Lower lobe of right lung (tissue), 2 donors: ENCODE measurements at regions not wholly inside any gene's neighbourhood (a gene's known extent, or its start where the extent isn't known, plus 50 kb on each side); places are given as distances from the start of the nearest gene placed in this dataset.

ENCODE experiments used
- ATAC-seq, 2 donors: fragments of 200-7000 bp; cut with Tn5 transposase; one replicate each; pipeline ENCODE4 v1.9.1; 2020 to 2022; ENCODE audit warnings: mild to moderate bottlenecking in 2 of 2, moderate library complexity in 2 of 2
- DNase-seq: peaks from one replicate; pipeline ENCODE4 v3.0.0-alpha.2; 2020
- H3K27ac ChIP-seq: fragments of 200-600 bp; one replicate; pipeline ENCODE4 v1.8.0; 2022
- H3K27me3 ChIP-seq: fragments of 200-600 bp; one replicate; pipeline ENCODE4 v1.8.0; 2022; ENCODE audit warnings: low read depth
- H3K36me3 ChIP-seq: fragments of 200-600 bp; one replicate; pipeline ENCODE4 v1.8.0; 2022; ENCODE audit warnings: mild to moderate bottlenecking
- H3K4me1 ChIP-seq: fragments of 200-600 bp; one replicate; pipeline ENCODE4 v1.8.0; 2022
- H3K4me3 ChIP-seq: fragments of 200-600 bp; one replicate; pipeline ENCODE4 v1.8.0; 2022; ENCODE audit warnings: mild to moderate bottlenecking
- H3K9me3 ChIP-seq: fragments of 200-600 bp; one replicate; pipeline ENCODE4 v1.8.0; 2022
- CTCF ChIP-seq: fragments of 200-600 bp; IDR thresholded peaks from one replicate; pipeline ENCODE4 v1.8.0; 2022; ENCODE audit warnings: antibody characterized with exemption, mild to moderate bottlenecking
- intact Hi-C: fragments of 100-400 bp; cut with DNase I; formaldehyde crosslinking; loops from one replicate; pipeline ENCODE4 v1.11.0; 2022
- donor health status: DM: no; HTN: yes; CAD: no; lungs with severe emphysema.

GRCh38 chrX:10926891-10927290 lies 184.2 kb upstream of the HCCS start:
- DNase-seq (no peak), ATAC-seq (no peak)
- Histone ChIP-seq H3K36me3 (no peaks in the 10 kb centered on the region), H3K27me3 (no peaks in the 10 kb centered on the region), H3K4me3 (no peak overlapping the region), H3K27ac (no peak overlapping the region), H3K9me3 (no peaks in the 10 kb centered on the region), H3K4me1 (no peaks in the 10 kb centered on the region)
- TF ChIP-seq CTCF: no peak
- intact Hi-C loops: no loop called here

- H3K4me1 ChIP-seq: no peaks in the 10 kb centered on the region
- no peak overlapping the region for H3K4me3 ChIP-seq
- H3K27me3 ChIP-seq: no peaks in the 10 kb centered on the region
- ATAC-seq (no peak), DNase-seq (no peak)
- intact Hi-C loops: no loop called here
- TF ChIP-seq CTCF: no peak
- no peak overlapping the region for H3K27ac ChIP-seq
- no peaks in the 10 kb centered on the region for H3K9me3 ChIP-seq
- no peaks in the 10 kb centered on the region for H3K36me3 ChIP-seq
Measured at GRCh38 chrX:10929747-10930146, 181.4 kb upstream of the HCCS start.

- Histone ChIP-seq H3K4me1 (no peaks in the 10 kb centered on the region), H3K4me3 (no peak overlapping the region), H3K27ac (no peak overlapping the region), H3K36me3 (no peaks in the 10 kb centered on the region), H3K9me3 (no peaks in the 10 kb centered on the region), H3K27me3 (no peaks in the 10 kb centered on the region)
- DNase-seq: no peak
- ATAC-seq: no peak
- no peak for TF ChIP-seq CTCF
- intact Hi-C loops: no loop called here
Measured at GRCh38 chrX:10930151-10930550, 181.0 kb upstream of the HCCS start.

- no peaks in the 10 kb centered on the region for H3K36me3 ChIP-seq
- ATAC-seq: no peak
- no peaks in the 10 kb centered on the region for H3K4me1 ChIP-seq
- H3K27me3 ChIP-seq: no peaks in the 10 kb centered on the region
- intact Hi-C loops: no loop called here
- H3K27ac ChIP-seq: no peak overlapping the region
- TF ChIP-seq CTCF: no peak
- no peak for DNase-seq
- no peaks in the 10 kb centered on the region for H3K9me3 ChIP-seq
- H3K4me3 ChIP-seq: no peak overlapping the region
Measured at GRCh38 chrX:10931976-10932375, 179.2 kb upstream of the HCCS start.

GRCh38 chrX:10932842-10933440 lies 178.2 kb upstream of the HCCS start:
- Histone ChIP-seq H3K9me3 (no peaks in the 10 kb centered on the region), H3K36me3 (no peaks in the 10 kb centered on the region), H3K4me1 (no peaks in the 10 kb centered on the region), H3K4me3 (no peak overlapping the region), H3K27me3 (no peaks in the 10 kb centered on the region), H3K27ac (no peak overlapping the region)
- no peak for TF ChIP-seq CTCF
- DNase-seq (no peak), ATAC-seq (no peak)
- intact Hi-C loops: no loop called here

- Histone ChIP-seq H3K4me3 (no peak overlapping the region), H3K27me3 (no peaks in the 10 kb centered on the region), H3K36me3 (no peaks in the 10 kb centered on the region), H3K4me1 (no peaks in the 10 kb centered on the region), H3K27ac (no peak overlapping the region), H3K9me3 (no peaks in the 10 kb centered on the region)
- no peak for DNase-seq
- no peak for ATAC-seq
- intact Hi-C loops: no loop called here
- no peak for TF ChIP-seq CTCF
Measured at GRCh38 chrX:10935501-10935900, 175.6 kb upstream of the HCCS start.
